ENCODE measurements at regions not wholly inside any gene's neighbourhood (a gene's known extent, or its start where the extent isn't known, plus 50 kb on each side); places are given as distances from the start of the nearest gene placed in this dataset.

DNA sequence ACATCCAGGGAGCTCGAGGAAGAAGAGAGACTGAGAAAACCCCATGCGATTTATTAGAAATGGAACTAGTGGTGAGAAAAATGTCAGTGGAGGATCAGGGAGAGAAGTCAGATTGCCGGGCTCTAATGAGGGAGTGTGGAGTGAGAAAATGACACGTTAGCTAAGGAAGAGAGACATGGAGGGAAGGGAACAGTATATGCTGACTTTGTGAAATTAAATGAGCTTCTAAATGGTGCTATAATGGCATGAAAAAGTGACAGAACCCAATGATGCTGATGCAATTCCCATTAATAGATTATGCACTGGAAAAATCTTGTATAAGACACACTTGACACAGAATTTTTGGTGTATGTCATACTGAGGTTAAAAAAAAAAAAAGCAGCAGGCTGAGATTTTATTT lies 112.6 kb downstream of the HSPH1 start:
- no peak for DNase-seq (ENCODE audit: low read depth)

DNA sequence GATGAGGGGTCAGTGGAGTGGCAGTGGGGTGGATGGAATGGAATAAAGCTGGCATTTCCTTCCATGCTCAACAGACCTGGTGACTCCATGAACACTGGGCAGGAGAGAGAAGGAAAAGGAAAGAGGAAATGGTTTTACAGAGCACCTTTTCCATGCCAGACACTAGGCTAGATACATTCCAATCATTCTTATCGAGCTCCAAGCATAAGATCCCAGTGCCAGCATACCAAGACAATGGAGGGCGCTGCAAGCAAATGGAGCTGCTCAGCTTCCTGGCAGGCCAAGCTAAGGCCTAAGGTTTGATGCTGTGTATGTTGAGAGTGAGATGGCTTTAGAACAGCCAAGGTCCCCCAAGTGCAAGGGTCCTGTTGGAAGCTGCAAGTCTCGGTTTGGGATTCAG lies 113.2 kb downstream of the HSPH1 start:
- no peak for DNase-seq (ENCODE audit: low read depth)

DNA sequence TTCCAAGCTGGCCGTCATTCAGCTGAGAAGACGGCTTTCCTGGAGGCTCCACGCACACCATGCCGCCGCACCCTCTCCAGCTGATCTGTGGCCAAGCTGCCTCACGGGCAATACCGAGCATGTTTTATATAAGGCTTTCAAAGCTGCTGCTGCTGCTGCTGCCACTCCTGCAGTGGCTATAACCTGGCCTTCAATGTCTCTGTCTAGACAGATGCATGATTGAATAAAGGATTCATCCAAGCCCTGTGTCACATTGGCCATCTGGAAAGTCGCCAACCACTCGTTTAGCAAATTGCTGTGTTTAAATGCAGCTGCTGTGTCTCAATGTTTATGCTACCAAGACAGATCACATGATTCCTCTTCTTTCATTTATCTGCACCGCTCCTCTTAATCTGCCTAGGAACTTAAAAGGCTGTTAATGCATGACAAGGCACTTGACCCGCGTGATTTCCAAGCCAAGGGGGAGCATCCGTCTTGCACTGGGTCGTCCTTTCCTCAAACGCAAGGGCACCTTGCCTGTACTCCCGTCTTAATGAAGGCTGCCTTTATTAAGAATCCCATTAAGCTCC lies 114.3 kb downstream of the TEX26 start:
- DNase-seq (ENCODE audit: low read depth) = no peak

- DNase-seq (ENCODE audit: low read depth) = peak; percentile 65
These were observed 113.0 kb downstream of the TEX26 start for GRCh38 chr13:31045286-31046081.

DNA sequence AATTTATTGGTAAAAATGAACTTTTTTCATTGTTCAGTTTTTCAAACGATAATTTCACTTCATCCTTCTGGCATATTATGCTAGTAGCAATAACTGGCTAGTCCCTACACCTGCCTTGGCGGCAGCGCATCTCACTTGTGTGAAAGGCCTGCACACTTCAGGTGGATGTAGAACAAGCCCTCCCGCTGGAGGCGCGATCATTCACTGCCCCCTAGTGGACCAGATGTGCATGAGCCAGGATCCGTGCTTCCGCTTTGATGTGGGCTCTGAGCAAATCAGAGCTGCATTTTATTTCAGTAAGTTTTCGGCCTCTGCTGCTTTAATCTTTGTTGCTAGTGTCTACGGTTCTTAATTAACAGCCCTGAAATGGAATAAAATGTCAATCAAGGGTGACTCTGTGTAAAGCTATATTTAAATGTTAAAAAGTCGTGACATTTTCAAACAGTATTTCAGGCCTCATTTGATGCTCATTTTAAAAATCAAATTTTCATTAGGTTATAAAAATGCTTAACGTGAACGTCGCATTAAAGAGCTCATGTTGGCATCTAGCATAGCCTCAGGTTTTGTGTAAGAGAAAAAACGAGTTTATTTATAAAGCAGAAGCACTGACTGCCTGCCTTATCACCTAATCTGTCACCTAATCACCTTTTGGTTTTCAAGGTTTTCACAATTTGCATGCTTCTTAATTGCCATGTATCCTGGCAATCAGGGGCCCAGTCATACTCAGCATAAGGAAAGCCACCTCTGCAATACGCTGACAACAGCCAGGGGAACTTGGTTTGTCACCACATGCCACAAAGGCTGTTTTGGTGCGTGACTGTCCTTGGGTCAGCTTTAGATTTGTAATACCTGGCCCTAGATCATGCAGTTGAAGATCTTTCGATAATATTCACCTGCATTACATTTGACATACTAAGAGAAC lies 112.2 kb downstream of the TEX26 start:
- DNase-seq (ENCODE audit: low read depth) = peak; percentile 64

- DNase-seq (ENCODE audit: low read depth) = no peak
These were observed 111.5 kb downstream of the TEX26 start for GRCh38 chr13:31043957-31044356.

GRCh38 chr13:31042481-31043165 lies 110.2 kb downstream of the TEX26 start:
- DNase-seq (ENCODE audit: low read depth) = no peak

- no peak for DNase-seq (ENCODE audit: low read depth)
These were observed 109.6 kb downstream of the TEX26 start for GRCh38 chr13:31042049-31042448.

DNA sequence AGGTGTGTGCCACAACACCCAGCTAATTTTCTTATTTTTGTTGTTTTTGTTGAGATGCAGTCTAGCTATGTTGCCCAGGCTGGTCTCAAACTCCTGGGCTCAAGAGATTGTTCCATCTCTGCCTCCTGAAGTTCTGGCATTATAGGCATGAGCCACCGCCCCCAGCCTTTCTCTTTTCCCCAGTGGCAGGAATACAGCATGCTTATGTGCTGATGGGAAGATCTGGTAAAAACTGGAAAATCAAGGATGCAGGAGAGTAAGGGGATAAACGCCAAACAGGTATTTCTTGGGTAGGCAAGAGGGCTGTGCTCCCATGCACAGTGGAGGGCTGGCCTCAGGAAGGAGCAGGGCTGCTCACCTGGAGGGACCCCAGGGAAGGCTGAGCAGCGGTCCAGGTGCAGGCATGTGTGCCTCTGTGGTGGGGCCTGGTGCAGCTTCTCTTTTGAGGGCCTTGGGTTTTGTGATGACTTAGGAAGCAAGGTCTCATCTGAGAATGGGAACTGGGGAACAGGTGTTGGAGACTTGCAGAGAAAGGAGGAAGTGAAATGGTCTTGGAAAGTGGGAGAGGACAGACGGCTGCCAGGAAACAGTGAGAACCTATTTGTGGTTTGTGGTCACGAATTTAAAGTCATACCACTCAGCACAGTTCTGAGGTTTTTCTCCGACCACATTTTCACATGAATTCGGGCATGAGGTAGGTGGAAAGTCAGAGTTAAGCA lies 106.5 kb downstream of the TEX26 start:
- no peak for DNase-seq (ENCODE audit: low read depth)

DNA sequence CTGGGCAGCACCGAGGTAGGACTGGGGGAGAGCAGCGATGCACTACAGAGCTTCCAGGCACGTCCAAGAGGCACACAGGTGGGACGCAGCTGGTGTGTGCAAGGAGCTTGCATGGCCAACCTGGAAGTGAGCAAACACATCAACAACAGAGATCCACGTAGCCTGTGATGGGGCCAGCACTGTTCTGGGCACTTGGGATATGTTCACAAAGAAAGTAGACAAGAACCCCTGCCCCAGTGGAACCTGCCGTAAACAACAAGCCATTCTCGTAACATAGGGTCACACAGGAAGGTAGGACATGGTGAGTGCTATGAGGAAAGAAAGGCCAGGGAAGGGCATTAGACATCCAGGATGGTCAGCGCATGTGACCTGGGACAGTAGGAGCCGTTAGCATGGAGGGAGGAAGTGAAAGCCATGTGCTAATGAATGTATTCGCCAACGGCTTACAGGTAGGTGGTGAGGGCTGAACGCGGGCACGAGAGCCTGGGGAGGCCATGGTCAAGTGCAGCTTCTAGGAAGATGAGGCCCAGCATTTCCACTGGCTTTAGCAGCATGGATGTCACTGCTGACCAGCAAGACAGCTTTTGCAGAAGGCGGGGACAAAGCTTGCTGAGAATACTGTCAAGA lies 105.5 kb downstream of the TEX26 start:
- no peak for DNase-seq (ENCODE audit: low read depth)

- DNase-seq (ENCODE audit: low read depth) = no peak
These were observed 104.6 kb downstream of the TEX26 start for GRCh38 chr13:31036731-31037695.

DNA sequence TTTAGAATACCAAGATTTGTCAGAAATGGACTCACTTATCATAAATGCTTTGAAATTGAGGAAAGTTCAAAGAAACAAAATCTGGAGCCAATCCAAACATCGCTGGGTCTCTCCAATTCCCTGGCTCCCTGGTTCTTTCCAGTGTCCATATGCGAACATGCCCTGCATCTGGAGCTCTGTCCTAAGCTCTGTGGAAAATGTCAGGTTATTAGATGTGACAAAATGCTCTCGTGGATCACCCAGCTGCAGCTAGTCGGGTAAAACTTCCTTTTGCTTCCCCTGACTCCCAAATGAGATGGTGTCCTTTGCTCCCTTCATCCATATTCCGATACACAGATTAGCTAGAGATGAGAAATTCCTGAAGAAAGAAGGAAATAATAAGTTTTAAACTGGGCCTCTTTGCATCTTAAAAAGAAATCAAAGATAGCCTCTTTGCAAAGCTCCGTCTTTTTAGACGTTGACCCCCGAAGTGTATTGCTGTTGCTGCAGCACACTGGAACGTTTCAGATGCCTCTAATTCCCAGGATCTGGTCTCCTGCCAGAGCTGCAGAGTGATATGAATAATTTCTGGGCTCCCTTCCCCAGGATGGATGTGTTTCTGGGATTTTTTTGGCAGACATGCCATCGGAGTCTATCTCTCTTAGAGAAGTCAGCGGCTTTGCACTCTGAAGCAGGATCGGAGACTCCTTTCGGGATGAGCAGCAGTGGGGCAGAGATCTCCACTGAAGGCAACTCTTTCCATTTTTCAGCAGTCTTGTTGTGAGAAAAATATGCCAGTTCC lies 102.9 kb downstream of the TEX26 start:
- DNase-seq (ENCODE audit: low read depth) = no peak

GRCh38 chr13:31032528-31033113 lies 100.2 kb downstream of the TEX26 start:
- DNase-seq (ENCODE audit: low read depth) = no peak

DNA sequence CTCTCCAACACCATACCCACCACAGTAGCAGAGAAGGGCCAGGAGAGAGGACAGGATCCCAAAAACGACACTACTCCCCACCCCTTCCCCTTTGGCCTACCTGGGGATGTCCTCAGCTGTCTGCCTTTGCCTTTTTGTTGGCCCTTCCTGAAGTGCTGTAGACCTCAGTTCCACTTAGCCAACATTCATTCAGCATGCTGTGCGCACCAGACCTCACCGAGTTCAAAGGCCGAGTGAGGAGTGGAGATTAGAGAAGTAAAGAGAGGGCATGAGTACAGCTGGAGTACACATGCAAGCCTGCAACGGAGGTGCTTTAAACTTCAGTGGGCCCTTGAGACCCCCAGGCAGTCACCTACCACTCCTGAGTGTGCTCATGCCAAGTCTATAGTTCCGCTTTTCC lies 99.0 kb downstream of the TEX26 start:
- DNase-seq (ENCODE audit: low read depth) = no peak

- no peak for DNase-seq (ENCODE audit: low read depth)
These were observed 96.6 kb downstream of the TEX26 start for GRCh38 chr13:31029102-31029501.

GRCh38 chr13:31027136-31027535 lies 94.7 kb downstream of the TEX26 start:
- no peak for DNase-seq (ENCODE audit: low read depth)
